ENCODE measurements at regions not wholly inside any gene's neighbourhood (a gene's known extent, or its start where the extent isn't known, plus 50 kb on each side); places are given as distances from the start of the nearest gene placed in this dataset.

GRCh38 chr5:159788835-159789331 lies 127.4 kb upstream of the ADRA1B start (continued):
- no peak for TF ChIP-seq ZMIZ1 (IDR thresholded peaks at IDR 0.05; ENCODE audit: low read depth in 2 of 2, low read length in 2 of 2)

GRCh38 chr5:159792180-159792579 lies 124.1 kb upstream of the ADRA1B start:
- no peak for FAIRE-seq
- 0% methylated on average over 2 of the region's 2 CpGs for WGBS (ENCODE audit: insufficient coverage, low coverage, missing lambda C conversion rate)
- H3K9ac ChIP-seq (ENCODE audit: insufficient read depth in 1 of 2, low read depth in 2 of 2, low read length in 2 of 2), result no peak overlapping the region
- no peak for DNase-seq (ENCODE audit: extremely low read depth in 1 of 4, low spot score in 3 of 4)
- ATAC-seq, result no peak
- TF ChIP-seq PREB (CRISPR knock-in tag; IDR thresholded peaks at IDR 0.05), result no peak
- TF ChIP-seq KAT2B (IDR thresholded peaks at IDR 0.05; ENCODE audit: low read depth, low read length), result no peak
- TF ChIP-seq EWSR1 (IDR thresholded peaks at IDR 0.05; ENCODE audit: borderline replicate concordance, low read depth, partially characterized antibody), result no peak
- no peak for TF ChIP-seq YBX1 (IDR thresholded peaks at IDR 0.05)
- no peak for TF ChIP-seq ZNF57 (CRISPR knock-in tag; IDR thresholded peaks at IDR 0.05)
- no peak for TF ChIP-seq ZBTB12 (CRISPR knock-in tag; IDR thresholded peaks at IDR 0.05)
- no peak for TF ChIP-seq CTCFL (IDR thresholded peaks at IDR 0.05; ENCODE audit: borderline replicate concordance, insufficient read depth, low read depth, low read length, poor library complexity, severe bottlenecking)
- TF ChIP-seq RB1 (IDR thresholded peaks at IDR 0.05; ENCODE audit: low read depth), result no peak
- TF ChIP-seq FOXA3 (CRISPR knock-in tag; conservative IDR thresholded peaks at IDR 0.05 in 1 of 2, IDR thresholded peaks at IDR 0.05 in 1 of 2), result peak in 1 of 2 experiments; percentile 84; a peak in 2 of 4 replicates
- no TSS peak for BruUV-seq (replicated peaks)
- H3K4me2 ChIP-seq (ENCODE audit: insufficient read depth, low read length), result no peak overlapping the region
- H3K79me2 ChIP-seq (ENCODE audit: control insufficient read depth, insufficient read depth, low read length), result no peaks in the 10 kb centered on the region
- no peaks in the 10 kb centered on the region for H3K9me3 ChIP-seq (replicated peaks; ENCODE audit: control insufficient read depth, insufficient read depth, low read depth, low read length)
- no peak overlapping the region for H3K4me3 ChIP-seq
- ChIA-PET CTCF (ENCODE audit: low intra/inter-chr PET ratio) (no interaction called here), POLR2A (interaction anchor here (1.6 kb wide), 1 partner anchor 9 kb away, joined by 7 read pairs; no protein-coding TSS in a partner anchor)
- in situ Hi-C loops (cut with MboI) (no loop called here), intact Hi-C loops (cut with micrococcal nuclease) (no loop called here)
- no peaks in the 10 kb centered on the region for H3K36me3 ChIP-seq (ENCODE audit: control insufficient read depth, insufficient read depth, low read length)
- H3K27ac ChIP-seq (ENCODE audit: extremely low read depth, low read depth, low read length), result no peak overlapping the region
- peaks cover 0 to 4% of the 10 kb centered on the region in 2 experiments; a peak in 1 of 5 replicates for H3K27me3 ChIP-seq (ENCODE audit: control insufficient read depth in 2 of 2, insufficient read depth in 2 of 2, low read length in 2 of 2)
- H4K20me1 ChIP-seq (replicated peaks; ENCODE audit: control insufficient read depth, insufficient read depth, low read length), result no peaks in the 10 kb centered on the region
- H2AFZ ChIP-seq (ENCODE audit: low read depth, low read length), result no peak overlapping the region
- no peaks in the 10 kb centered on the region for H3K9me1 ChIP-seq (ENCODE audit: control insufficient read depth, insufficient read depth, low read length)
- no peaks in the 10 kb centered on the region for H3K4me1 ChIP-seq (replicated peaks in 1 of 2; ENCODE audit: control insufficient read depth in 2 of 2, insufficient read depth in 2 of 2, low read length in 2 of 2)
